ENCODE measurements at regions not wholly inside any gene's neighbourhood (a gene's known extent, or its start where the extent isn't known, plus 50 kb on each side); places are given as distances from the start of the nearest gene placed in this dataset.
A peak's percentile ranks its signal among the peaks of the same experiment; 100 is the strongest.

DNA sequence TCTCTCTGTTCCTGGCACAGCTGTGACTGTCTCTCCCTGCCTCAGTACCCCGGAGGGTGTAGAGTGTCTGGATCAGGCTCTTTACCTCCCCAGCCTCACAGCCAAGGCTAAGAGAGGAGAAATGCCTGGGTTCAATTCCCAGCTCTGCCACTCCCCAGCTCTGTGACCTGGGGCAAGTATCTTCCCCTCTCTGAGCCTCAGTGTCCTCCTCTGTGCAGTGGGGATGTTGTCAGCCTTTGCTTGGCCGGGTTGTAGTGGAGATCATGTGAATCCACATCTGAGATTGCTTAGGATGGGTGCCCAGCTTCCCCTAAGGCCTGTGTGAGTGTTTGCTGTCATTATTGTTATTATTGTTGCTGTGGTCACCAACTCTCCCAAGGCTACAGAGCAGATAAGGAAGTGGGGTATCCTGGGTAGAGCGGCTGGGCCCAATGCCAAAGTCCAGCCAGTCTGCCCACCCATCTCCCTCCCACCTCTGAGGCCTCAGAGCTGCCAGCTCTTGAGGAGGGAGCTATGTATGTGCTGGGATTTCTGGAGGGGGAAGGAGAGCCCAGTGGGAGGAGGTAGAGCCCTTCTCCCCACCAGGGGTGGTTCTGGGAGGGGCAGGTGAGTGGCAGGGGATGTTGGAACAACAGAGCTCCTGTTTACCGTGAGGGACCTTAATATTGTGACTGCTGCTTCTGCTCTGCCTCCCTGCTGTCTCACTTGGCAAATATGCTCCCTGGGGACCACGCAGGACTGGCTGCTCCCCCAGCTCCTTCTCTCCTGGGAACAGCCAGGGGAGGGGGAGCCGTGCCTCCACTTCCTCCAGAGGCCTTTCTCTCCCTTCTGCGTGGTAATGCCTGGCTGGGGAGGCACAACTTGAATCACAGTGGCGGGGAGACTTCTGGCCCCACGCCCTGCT lies 170.5 kb downstream of the RPS24 start:
- Mint-ChIP-seq H3K4me3 (ENCODE audit: unreplicated experiment) (no peak overlapping the region), H3K27me3 (ENCODE audit: insufficient read depth, unreplicated experiment) (peaks cover 28% of the 10 kb centered on the region), H3K9me3 (ENCODE audit: unreplicated experiment) (no peaks in the 10 kb centered on the region), H3K4me1 (ENCODE audit: insufficient read depth, unreplicated experiment) (no peaks in the 10 kb centered on the region), H3K27ac (ENCODE audit: low read depth, unreplicated experiment) (no peak overlapping the region), H3K36me3 (ENCODE audit: insufficient read depth, unreplicated experiment) (no peaks in the 10 kb centered on the region)
- BruUV-seq (replicated peaks), result no TSS peak
- TF ChIP-seq, protein P1, sequence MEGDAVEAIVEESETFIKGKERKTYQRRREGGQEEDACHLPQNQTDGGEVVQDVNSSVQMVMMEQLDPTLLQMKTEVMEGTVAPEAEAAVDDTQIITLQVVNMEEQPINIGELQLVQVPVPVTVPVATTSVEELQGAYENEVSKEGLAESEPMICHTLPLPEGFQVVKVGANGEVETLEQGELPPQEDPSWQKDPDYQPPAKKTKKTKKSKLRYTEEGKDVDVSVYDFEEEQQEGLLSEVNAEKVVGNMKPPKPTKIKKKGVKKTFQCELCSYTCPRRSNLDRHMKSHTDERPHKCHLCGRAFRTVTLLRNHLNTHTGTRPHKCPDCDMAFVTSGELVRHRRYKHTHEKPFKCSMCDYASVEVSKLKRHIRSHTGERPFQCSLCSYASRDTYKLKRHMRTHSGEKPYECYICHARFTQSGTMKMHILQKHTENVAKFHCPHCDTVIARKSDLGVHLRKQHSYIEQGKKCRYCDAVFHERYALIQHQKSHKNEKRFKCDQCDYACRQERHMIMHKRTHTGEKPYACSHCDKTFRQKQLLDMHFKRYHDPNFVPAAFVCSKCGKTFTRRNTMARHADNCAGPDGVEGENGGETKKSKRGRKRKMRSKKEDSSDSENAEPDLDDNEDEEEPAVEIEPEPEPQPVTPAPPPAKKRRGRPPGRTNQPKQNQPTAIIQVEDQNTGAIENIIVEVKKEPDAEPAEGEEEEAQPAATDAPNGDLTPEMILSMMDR (IDR thresholded peaks at IDR 0.05; ENCODE audit: unreplicated experiment), result no peak
- CTCF ChIA-PET, result interaction anchor here (0.9 to 1.4 kb wide), 2 partner anchors 157 to 452 kb away, joined by 4 to 8 read pairs; no protein-coding TSS in a partner anchor
- intact Hi-C loops (cut with micrococcal nuclease), result no loop called here
- no peak for DNase-seq (ENCODE audit: unreplicated experiment)
- POLR2A ChIA-PET, result no interaction called here

DNA sequence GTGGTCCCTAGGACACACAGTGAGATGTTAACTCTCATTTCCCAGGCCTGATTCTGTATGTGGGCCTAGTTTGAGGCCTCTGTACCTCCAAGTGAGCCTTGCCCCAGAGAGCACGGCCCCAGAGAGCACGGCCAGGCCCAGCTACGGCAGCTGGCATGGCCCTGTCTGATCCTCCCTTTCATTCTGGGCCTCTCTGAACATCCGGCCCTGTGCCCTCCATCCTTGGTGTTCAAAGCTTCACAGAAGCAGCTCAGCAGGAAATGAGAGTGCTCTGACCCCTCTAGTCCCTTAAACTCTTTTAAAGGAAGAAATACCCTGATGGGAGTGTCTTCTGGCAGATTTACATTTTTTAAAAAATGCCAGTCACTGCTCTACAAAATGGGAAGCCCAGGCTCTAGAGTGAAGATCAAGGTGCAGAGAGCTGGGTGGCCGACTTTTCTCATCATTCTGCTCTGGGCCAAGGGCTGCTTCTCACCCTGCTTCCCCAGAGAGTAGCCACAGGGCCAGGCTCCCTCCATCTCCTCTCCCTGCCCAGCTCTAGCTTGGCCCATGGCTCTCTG lies 171.9 kb downstream of the RPS24 start:
- BruUV-seq (replicated peaks), result no TSS peak
- Mint-ChIP-seq H3K36me3 (ENCODE audit: insufficient read depth, unreplicated experiment) (no peaks in the 10 kb centered on the region), H3K4me1 (ENCODE audit: insufficient read depth, unreplicated experiment) (no peaks in the 10 kb centered on the region), H3K9me3 (ENCODE audit: unreplicated experiment) (no peaks in the 10 kb centered on the region), H3K27ac (ENCODE audit: low read depth, unreplicated experiment) (peak overlapping the region; percentile 82), H3K27me3 (ENCODE audit: insufficient read depth, unreplicated experiment) (peaks cover 28% of the 10 kb centered on the region), H3K4me3 (ENCODE audit: unreplicated experiment) (no peak overlapping the region)
- CTCF ChIA-PET, result interaction anchor here (1.1 to 1.4 kb wide), 2 partner anchors 159 to 989 kb away, joined by 6 to 8 read pairs; no protein-coding TSS in a partner anchor
- intact Hi-C loops (cut with micrococcal nuclease), result no loop called here
- no peak for DNase-seq (ENCODE audit: unreplicated experiment)
- TF ChIP-seq, protein P1 (IDR thresholded peaks at IDR 0.05; ENCODE audit: unreplicated experiment), result no peak
- POLR2A ChIA-PET, result no interaction called here

DNA sequence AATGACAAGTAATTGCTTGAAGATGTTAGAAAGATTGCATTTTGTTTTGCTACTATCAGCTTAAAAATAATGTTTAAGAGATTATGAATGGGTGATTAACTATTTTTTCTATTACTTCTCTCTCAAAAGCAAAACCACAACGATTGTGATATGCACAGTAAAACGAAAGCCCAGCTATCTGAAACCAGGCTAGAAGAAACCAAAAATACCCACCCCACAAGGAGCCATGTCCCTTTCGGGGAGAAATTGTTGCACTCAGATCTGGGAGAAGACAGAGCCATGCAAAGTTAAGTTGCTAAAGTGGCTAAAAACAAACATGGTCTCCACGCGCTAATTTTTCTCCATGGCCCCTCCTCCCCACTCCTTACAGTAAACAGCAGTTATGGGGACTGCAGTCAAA lies 173.6 kb downstream of the RPS24 start:
- Mint-ChIP-seq H3K27ac (ENCODE audit: low read depth, unreplicated experiment) (no peak overlapping the region), H3K36me3 (ENCODE audit: insufficient read depth, unreplicated experiment) (no peaks in the 10 kb centered on the region), H3K27me3 (ENCODE audit: insufficient read depth, unreplicated experiment) (peaks cover 16% of the 10 kb centered on the region), H3K9me3 (ENCODE audit: unreplicated experiment) (no peaks in the 10 kb centered on the region), H3K4me3 (ENCODE audit: unreplicated experiment) (no peak overlapping the region), H3K4me1 (ENCODE audit: insufficient read depth, unreplicated experiment) (peaks cover 10% of the 10 kb centered on the region)
- no TSS peak for BruUV-seq (replicated peaks)
- TF ChIP-seq, protein P1 (IDR thresholded peaks at IDR 0.05; ENCODE audit: unreplicated experiment), result no peak
- no peak for DNase-seq (ENCODE audit: unreplicated experiment)
- ChIA-PET CTCF (no interaction called here), POLR2A (interaction anchor here (1.0 to 1.4 kb wide), 2 partner anchors 12 to 178 kb away, joined by 3 to 4 read pairs; partner anchors contain the start of gene POLR3A)
- intact Hi-C loops (cut with micrococcal nuclease), result no loop called here

DNA sequence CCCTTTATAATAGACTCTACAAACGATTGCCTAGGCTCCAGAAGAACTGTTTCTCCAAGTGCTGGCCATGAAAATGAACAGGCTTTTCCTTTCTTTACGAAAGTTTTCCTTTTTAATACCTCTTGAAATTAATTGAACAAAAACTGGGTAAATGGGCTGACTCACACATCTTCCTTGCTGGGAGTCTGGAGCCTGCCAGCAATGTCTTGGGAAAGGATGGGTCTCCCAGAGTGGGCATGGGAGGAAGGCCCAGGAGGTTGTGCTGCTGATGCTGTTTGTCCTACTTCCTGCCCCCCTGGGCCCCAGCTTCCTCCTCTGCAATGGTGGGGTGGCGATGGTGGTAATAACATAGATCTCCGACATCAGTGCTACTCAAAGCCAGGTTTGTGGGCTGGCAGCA lies 174.1 kb downstream of the RPS24 start:
- intact Hi-C loops (cut with micrococcal nuclease), result no loop called here
- Mint-ChIP-seq H3K4me1 (ENCODE audit: insufficient read depth, unreplicated experiment) (peaks cover 10% of the 10 kb centered on the region), H3K4me3 (ENCODE audit: unreplicated experiment) (no peak overlapping the region), H3K36me3 (ENCODE audit: insufficient read depth, unreplicated experiment) (no peaks in the 10 kb centered on the region), H3K9me3 (ENCODE audit: unreplicated experiment) (no peaks in the 10 kb centered on the region), H3K27me3 (ENCODE audit: insufficient read depth, unreplicated experiment) (peaks cover 11% of the 10 kb centered on the region), H3K27ac (ENCODE audit: low read depth, unreplicated experiment) (no peak overlapping the region)
- no TSS peak for BruUV-seq (replicated peaks)
- DNase-seq (ENCODE audit: unreplicated experiment), result no peak
- TF ChIP-seq, protein P1 (IDR thresholded peaks at IDR 0.05; ENCODE audit: unreplicated experiment), result no peak
- ChIA-PET CTCF (no interaction called here), POLR2A (interaction anchor here (1.0 to 1.4 kb wide), 2 partner anchors 11 to 178 kb away, joined by 3 to 4 read pairs; partner anchors contain the start of gene POLR3A)

All from MCF 10A (cell line).